Trophoblast cell (in vitro differentiated cells and primary cell): ENCODE measurements at regions not wholly inside any gene's neighbourhood (a gene's known extent, or its start where the extent isn't known, plus 50 kb on each side); places are given as distances from the start of the nearest gene placed in this dataset.

Source experiments
- DNase-seq, 2 donors: peaks; one replicate each; pipeline ENCODE4 v3.0.0-alpha.2; 2016
- H2AFZ ChIP-seq: 2 replicates; pipeline ENCODE4 v1.6.1; 2013; ENCODE audit warnings: low read length, moderate library complexity, mild to moderate bottlenecking; ENCODE audit not compliant: insufficient read depth, poor library complexity
- H2AK5ac ChIP-seq: 2 replicates; pipeline ENCODE4 v1.6.1; 2013; ENCODE audit warnings: mild to moderate bottlenecking, low read length
- H2BK120ac ChIP-seq: 2 replicates; pipeline ENCODE4 v1.6.1; 2013; ENCODE audit warnings: low read length, mild to moderate bottlenecking, moderate library complexity; ENCODE audit not compliant: insufficient read depth, poor library complexity
- H2BK12ac ChIP-seq: 2 replicates; pipeline ENCODE4 v1.6.1; 2013; ENCODE audit warnings: mild to moderate bottlenecking, low read length, moderate library complexity
- H2BK5ac ChIP-seq: 2 replicates; pipeline ENCODE4 v1.6.1; 2013; ENCODE audit warnings: low read length, low read depth, moderate library complexity, mild to moderate bottlenecking; ENCODE audit not compliant: poor library complexity
- H3K14ac ChIP-seq: 2 replicates; pipeline ENCODE4 v1.6.1; 2013; ENCODE audit warnings: mild to moderate bottlenecking, low read length
- H3K18ac ChIP-seq: 2 replicates; pipeline ENCODE4 v1.6.1; 2013; ENCODE audit warnings: mild to moderate bottlenecking, low read length
- H3K23ac ChIP-seq: 2 replicates; pipeline ENCODE4 v1.6.1; 2013; ENCODE audit warnings: low read length
- H3K27ac ChIP-seq: 2 replicates; pipeline ENCODE4 v1.5.1; 2013; ENCODE audit warnings: low read depth, mild to moderate bottlenecking, inconsistent platforms, low read length, moderate library complexity
- H3K27me3 ChIP-seq: 2 replicates; pipeline ENCODE4 v1.6.1; 2013; ENCODE audit warnings: inconsistent platforms, mild to moderate bottlenecking, low read length, moderate library complexity; ENCODE audit not compliant: insufficient read depth
- H3K36me3 ChIP-seq, 2 experiments: 1 replicate in 1 of 2; 2 replicates in 1 of 2; pipeline ENCODE4 v1.6.1; 2013; ENCODE audit warnings: low read length in 2 of 2, mild to moderate bottlenecking in 2 of 2, moderate library complexity in 1 of 2; ENCODE audit not compliant: insufficient read depth in 2 of 2, control insufficient read depth in 1 of 2
- H3K4ac ChIP-seq: 2 replicates; pipeline ENCODE4 v1.6.1; 2013; ENCODE audit warnings: low read depth, mild to moderate bottlenecking, low read length, moderate library complexity
- H3K4me1 ChIP-seq, 2 experiments: 1 replicate in 1 of 2; 2 replicates in 1 of 2; pipeline ENCODE4 v1.6.1; 2013; ENCODE audit warnings: low read length in 2 of 2, mild to moderate bottlenecking in 2 of 2, moderate library complexity in 1 of 2; ENCODE audit not compliant: insufficient read depth in 2 of 2, control insufficient read depth in 1 of 2
- H3K4me2 ChIP-seq: 2 replicates; pipeline ENCODE4 v1.6.1; 2013; ENCODE audit warnings: inconsistent platforms, mild to moderate bottlenecking, low read length, moderate library complexity
- H3K4me3 ChIP-seq: 2 replicates; pipeline ENCODE4 v1.5.1; 2013; ENCODE audit warnings: mild to moderate bottlenecking, low read depth, low read length, inconsistent platforms
- H3K79me1 ChIP-seq: one replicate; pipeline ENCODE4 v1.6.1; 2013; ENCODE audit warnings: low read length
- H3K79me2 ChIP-seq: 2 replicates; pipeline ENCODE4 v1.6.1; 2013; ENCODE audit warnings: low read length, mild to moderate bottlenecking; ENCODE audit not compliant: control insufficient read depth, insufficient read depth, poor library complexity
- H3K9ac ChIP-seq: 2 replicates; pipeline ENCODE4 v1.6.1; 2013; ENCODE audit warnings: mild to moderate bottlenecking, low read length
- H3K9me3 ChIP-seq: 2 replicates; pipeline ENCODE4 v1.6.1; 2013; ENCODE audit warnings: low read depth, mild to moderate bottlenecking, control low read depth, inconsistent platforms, low read length; ENCODE audit not compliant: insufficient read depth
- H4K12ac ChIP-seq: 2 replicates; pipeline ENCODE4 v1.6.1; 2013; ENCODE audit warnings: low read depth, mild to moderate bottlenecking, low read length, moderate library complexity
- H4K8ac ChIP-seq: 2 replicates; pipeline ENCODE4 v1.6.1; 2013; ENCODE audit warnings: low read depth, mild to moderate bottlenecking, low read length, moderate library complexity
- H4K91ac ChIP-seq: one replicate; pipeline ENCODE4 v1.6.1; 2013; ENCODE audit warnings: low read depth, mild to moderate bottlenecking, low read length, moderate library complexity
- WGBS: extraction: QIAGEN DNeasy Blood & Tissue Kit; methylation state at CpG from one replicate; pipeline ENCODE4 v1.1.7; 2013; ENCODE audit warnings: missing lambda C conversion rate; ENCODE audit not compliant: insufficient read length, insufficient coverage; ENCODE audit errors: extremely low coverage; 5-methylcytosine and 5-hydroxymethylcytosine counted together

GRCh38 chr9:81473206-81473605 lies 216.1 kb downstream of the TLE1 start:
- H3K4me3 ChIP-seq, result no peak overlapping the region
- H3K4ac ChIP-seq, result no peak overlapping the region
- H2BK120ac ChIP-seq, result no peak overlapping the region
- H3K4me2 ChIP-seq, result no peak overlapping the region
- no peaks in the 10 kb centered on the region for H3K9me3 ChIP-seq
- H4K12ac ChIP-seq, result no peak overlapping the region
- no peaks in the 10 kb centered on the region for H3K79me2 ChIP-seq
- no peak overlapping the region for H2AK5ac ChIP-seq
- no peak overlapping the region for H2BK12ac ChIP-seq
- H3K14ac ChIP-seq, result no peak overlapping the region
- H2BK5ac ChIP-seq, result no peak overlapping the region
- H4K91ac ChIP-seq, result no peak overlapping the region
- H3K4me1 ChIP-seq, result no peaks in the 10 kb centered on the region
- no peaks in the 10 kb centered on the region for H3K27me3 ChIP-seq
- no peak overlapping the region for H3K27ac ChIP-seq
- no peaks in the 10 kb centered on the region for H3K79me1 ChIP-seq
- no peak for DNase-seq
- H4K8ac ChIP-seq, result no peak overlapping the region
- no peak overlapping the region for H3K23ac ChIP-seq
- H3K18ac ChIP-seq, result no peak overlapping the region
- no peak overlapping the region for H3K9ac ChIP-seq
- no CpG with 5 or more reads among the region's 2 CpGs for WGBS
- no peaks in the 10 kb centered on the region for H3K36me3 ChIP-seq
- no peak overlapping the region for H2AFZ ChIP-seq

DNA sequence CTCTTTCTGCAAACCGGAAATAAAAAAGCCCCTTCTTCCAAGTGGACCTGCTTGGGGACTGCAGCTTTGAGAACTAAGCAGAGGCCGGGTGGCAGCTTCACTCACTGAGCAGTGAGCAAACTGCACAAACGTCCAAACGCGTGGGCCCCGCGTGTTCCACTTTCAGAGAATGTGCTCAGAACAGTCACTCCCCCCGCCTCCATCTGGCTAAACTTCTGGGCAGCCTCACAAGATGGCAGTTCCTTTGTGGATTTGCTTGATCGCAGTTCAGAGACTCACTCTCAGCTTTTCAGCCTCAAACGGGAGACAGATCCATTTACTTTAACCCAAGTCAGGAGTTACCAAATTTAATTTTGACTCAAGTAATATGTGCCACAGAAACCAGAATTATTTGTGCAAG lies 216.6 kb downstream of the TLE1 start:
- Histone ChIP-seq H3K9ac (no peak overlapping the region), H3K4ac (no peak overlapping the region), H3K36me3 (no peaks in the 10 kb centered on the region), H3K18ac (no peak overlapping the region), H3K4me2 (no peak overlapping the region), H3K4me3 (no peak overlapping the region), H3K79me1 (no peaks in the 10 kb centered on the region), H4K91ac (no peak overlapping the region), H2AK5ac (no peak overlapping the region), H3K14ac (no peak overlapping the region), H2BK120ac (no peak overlapping the region), H3K4me1 (no peaks in the 10 kb centered on the region), H3K27me3 (no peaks in the 10 kb centered on the region), H3K9me3 (no peaks in the 10 kb centered on the region), H4K12ac (no peak overlapping the region), H3K79me2 (no peaks in the 10 kb centered on the region), H2AFZ (no peak overlapping the region), H2BK5ac (no peak overlapping the region), H2BK12ac (no peak overlapping the region), H3K23ac (no peak overlapping the region), H4K8ac (no peak overlapping the region), H3K27ac (no peak overlapping the region)
- WGBS, result no CpG with 5 or more reads among the region's 10 CpGs
- no peak for DNase-seq

- Histone ChIP-seq H3K4ac (no peak overlapping the region), H3K4me1 (no peaks in the 10 kb centered on the region), H3K4me2 (no peak overlapping the region), H3K36me3 (no peaks in the 10 kb centered on the region), H2AFZ (no peak overlapping the region), H4K8ac (no peak overlapping the region), H3K4me3 (no peak overlapping the region), H3K14ac (no peak overlapping the region), H3K9me3 (no peaks in the 10 kb centered on the region), H4K12ac (no peak overlapping the region), H2BK5ac (no peak overlapping the region), H3K23ac (no peak overlapping the region), H4K91ac (no peak overlapping the region), H3K27ac (no peak overlapping the region), H2AK5ac (no peak overlapping the region), H3K79me2 (no peaks in the 10 kb centered on the region), H3K79me1 (no peaks in the 10 kb centered on the region), H2BK12ac (no peak overlapping the region), H3K18ac (no peak overlapping the region), H2BK120ac (no peak overlapping the region), H3K27me3 (no peaks in the 10 kb centered on the region), H3K9ac (no peak overlapping the region)
- no CpG with 5 or more reads among the region's 3 CpGs for WGBS
- DNase-seq, result no peak
These were observed 218.5 kb downstream of the TLE1 start for GRCh38 chr9:81470864-81471263.

GRCh38 chr9:81468084-81468595 lies 221.2 kb downstream of the TLE1 start:
- Histone ChIP-seq H2BK12ac (no peak overlapping the region), H4K8ac (no peak overlapping the region), H3K79me1 (no peaks in the 10 kb centered on the region), H3K14ac (no peak overlapping the region), H3K9me3 (no peaks in the 10 kb centered on the region), H4K12ac (no peak overlapping the region), H3K79me2 (no peaks in the 10 kb centered on the region), H4K91ac (no peak overlapping the region), H2AFZ (no peak overlapping the region), H3K4me2 (no peak overlapping the region), H3K23ac (no peak overlapping the region), H3K27me3 (no peaks in the 10 kb centered on the region), H3K4me3 (no peak overlapping the region), H3K9ac (no peak overlapping the region), H3K4ac (no peak overlapping the region), H3K36me3 (no peaks in the 10 kb centered on the region), H2BK5ac (no peak overlapping the region), H3K4me1 (peaks cover 0 to 2% of the 10 kb centered on the region in 2 experiments), H2AK5ac (no peak overlapping the region), H3K27ac (no peak overlapping the region), H2BK120ac (no peak overlapping the region), H3K18ac (no peak overlapping the region)
- DNase-seq, result no peak
- WGBS, result no CpG with 5 or more reads among the region's 1 CpG
